HepG2 (cell line): ENCODE measurements at regions not wholly inside any gene's neighbourhood (a gene's known extent, or its start where the extent isn't known, plus 50 kb on each side); places are given as distances from the start of the nearest gene placed in this dataset.

Experiments used
- ATAC-seq: fragments of 200-7000 bp; cut with Tn5 transposase; 3 replicates; pipeline ENCODE4 v1.9.1; 2020; ENCODE audit warnings: mild to moderate bottlenecking, moderate library complexity
- BruUV-seq: library from RNA; stranded (reverse); fragments of 400-500 nt; replicated peaks from 2 replicates; lab custom pipeline; 2021; lab: Mats Ljungman, UMichigan
- CTCF ChIA-PET: fragments of 300-600 bp; formaldehyde crosslinking; extraction: SDS; loops from one replicate; lab custom pipeline; 2021; ENCODE audit warnings: low total read pairs, inconsistent platforms, low intra/inter-chr PET ratio; lab: Yijun Ruan, JAX
- POLR2A ChIA-PET: fragments of 350-600 bp; sonication (Branson Sonifier 250); formaldehyde crosslinking; loops from one replicate; lab custom pipeline; 2020; ENCODE audit warnings: antibody characterized with exemption, inconsistent platforms; lab: Yijun Ruan, JAX
- DNase-seq: peaks from one replicate; pipeline ENCODE4 v3.0.0-alpha.2; 2015; ENCODE audit warnings: low spot score
- FAIRE-seq: peaks from 3 replicates; lab custom pipeline; 2011; peaks lifted over from hg19 to GRCh38; lab: Jason Lieb, UNC
- H2AFZ ChIP-seq: one replicate; pipeline ENCODE4 v1.6.1; 2011; ENCODE audit warnings: low read length, inconsistent platforms
- H3K27ac ChIP-seq: fragments of 300-600 bp; 3 replicates; pipeline ENCODE4 v1.8.0; 2011; ENCODE audit warnings: mixed run types, mild to moderate bottlenecking, mixed read lengths, low read length, inconsistent platforms; ENCODE audit not compliant: insufficient read depth; ENCODE audit errors: extremely low read length
- H3K27me3 ChIP-seq, 2 experiments: fragments of 200-600 bp in 1 of 2; 2 replicates in 1 of 2; 3 replicates in 1 of 2; pipeline versions ENCODE4 v1.6.0 to v1.8.0; 2011; ENCODE audit warnings: low read length in 2 of 2, mild to moderate bottlenecking in 2 of 2, moderate library complexity in 2 of 2, inconsistent platforms in 1 of 2; ENCODE audit not compliant: insufficient read depth in 2 of 2, control insufficient read depth in 1 of 2
- H3K36me3 ChIP-seq, 2 experiments: fragments of 200-600 bp in 1 of 2; replicated peaks in 1 of 2; 2 replicates in 1 of 2; 3 replicates in 1 of 2; pipeline versions ENCODE4 v1.5.1 to v1.8.0; 2011; ENCODE audit warnings: low read length in 2 of 2, inconsistent platforms in 1 of 2; ENCODE audit not compliant: insufficient read depth in 2 of 2, control insufficient read depth in 1 of 2
- H3K4me1 ChIP-seq: 2 replicates; pipeline ENCODE4 v1.5.1; 2012; ENCODE audit warnings: low read length, inconsistent platforms; ENCODE audit not compliant: insufficient read depth
- H3K4me2 ChIP-seq: 2 replicates; pipeline ENCODE4 v1.6.0; 2011; ENCODE audit warnings: low read depth, low read length, inconsistent platforms
- H3K4me3 ChIP-seq, 3 experiments: fragments of 200-600 bp in 1 of 3; sonication (generic), shearing (Covaris generic) in 1 of 3; replicated peaks in 1 of 3; 2 replicates each; pipeline ENCODE4 v1.5.1; 2011 to 2016; ENCODE audit warnings: low read length in 3 of 3, inconsistent platforms in 2 of 3, low read depth in 2 of 3, mild to moderate bottlenecking in 2 of 3, control low read depth in 1 of 3, mixed read lengths in 1 of 3; ENCODE audit not compliant: insufficient read depth in 1 of 3
- H3K79me2 ChIP-seq: one replicate; pipeline ENCODE4 v1.6.1; 2011; ENCODE audit warnings: low read length, inconsistent platforms; ENCODE audit not compliant: insufficient read depth
- H3K9ac ChIP-seq: 2 replicates; pipeline ENCODE4 v1.6.0; 2011; ENCODE audit warnings: mild to moderate bottlenecking, low read depth, low read length, inconsistent platforms; ENCODE audit not compliant: insufficient read depth
- H3K9me3 ChIP-seq: 2 replicates; pipeline ENCODE4 v1.5.1; 2012; ENCODE audit warnings: mild to moderate bottlenecking, low read length
- H4K20me1 ChIP-seq: 2 replicates; pipeline ENCODE4 v1.6.0; 2011; ENCODE audit warnings: inconsistent platforms, mild to moderate bottlenecking, low read length, moderate library complexity; ENCODE audit not compliant: insufficient read depth
- AHR ChIP-seq: IDR thresholded peaks from 2 replicates; pipeline ENCODE4 v1.6.1; 2018; ENCODE audit warnings: missing genetic modification reagents, missing compliant biosample characterization
- CENPT ChIP-seq: sonication (generic); formaldehyde crosslinking; IDR thresholded peaks from 2 replicates; pipeline ENCODE4 v1.8.0; 2022; ENCODE audit warnings: low read depth, mild to moderate bottlenecking, moderate library complexity, missing genetic modification reagents
- ETS1 ChIP-seq: sonication (generic); formaldehyde crosslinking; IDR thresholded peaks from 2 replicates; pipeline ENCODE4 v1.4.0; 2020; ENCODE audit warnings: missing genetic modification reagents
- IRF1 ChIP-seq: sonication (generic); formaldehyde crosslinking; IDR thresholded peaks from 2 replicates; pipeline ENCODE4 v1.4.0; 2020; ENCODE audit warnings: low read depth, mild to moderate bottlenecking, missing genetic modification reagents
- MAFF ChIP-seq: IDR thresholded peaks from 2 replicates; pipeline ENCODE4 v1.6.1; 2011; ENCODE audit warnings: low read depth, low read length, improper control_type of control experiment
- NR1H2 ChIP-seq: sonication (generic); formaldehyde crosslinking; IDR thresholded peaks from 2 replicates; pipeline ENCODE4 v1.8.1; 2022; ENCODE audit warnings: low read depth, missing genetic modification reagents, borderline replicate concordance
- RFX1 ChIP-seq: fragments of 450-650 bp; IDR thresholded peaks from 2 replicates; pipeline ENCODE4 v1.6.1; 2017
- RXRA ChIP-seq: sonication (generic); formaldehyde crosslinking; IDR thresholded peaks from 2 replicates; pipeline ENCODE4 v1.5.1; 2020; ENCODE audit warnings: missing genetic modification reagents
- ZNF124 ChIP-seq: sonication (generic); formaldehyde crosslinking; IDR thresholded peaks from 2 replicates; pipeline ENCODE4 v1.4.0; 2020; ENCODE audit warnings: missing genetic modification reagents
- ZNF792 ChIP-seq: IDR thresholded peaks from 2 replicates; pipeline ENCODE4 v1.6.1; 2016
- ZNF800 ChIP-seq: sonication (generic); formaldehyde crosslinking; IDR thresholded peaks from 2 replicates; pipeline ENCODE4 v1.4.0; 2020; ENCODE audit warnings: missing genetic modification reagents
- WGBS: methylation state at CpG from one replicate; pipeline ENCODE4 v1.1.6; 2017; ENCODE audit warnings: low lambda C conversion rate; 5-methylcytosine and 5-hydroxymethylcytosine counted together
- in situ Hi-C: cut with HindIII; loops from 2 replicates; pipeline ENCODE4 v1.10.0; 2017; ENCODE audit warnings: low pct_unique_long_range_greater_than_20kb; ENCODE audit not compliant: extremely low pct_ligation_motif_present
- intact Hi-C: fragments of 100-400 bp; cut with micrococcal nuclease; formaldehyde crosslinking; loops from one replicate; pipeline ENCODE4 v1.10.0; 2022; ENCODE audit not compliant: unreplicated experiment

DNA sequence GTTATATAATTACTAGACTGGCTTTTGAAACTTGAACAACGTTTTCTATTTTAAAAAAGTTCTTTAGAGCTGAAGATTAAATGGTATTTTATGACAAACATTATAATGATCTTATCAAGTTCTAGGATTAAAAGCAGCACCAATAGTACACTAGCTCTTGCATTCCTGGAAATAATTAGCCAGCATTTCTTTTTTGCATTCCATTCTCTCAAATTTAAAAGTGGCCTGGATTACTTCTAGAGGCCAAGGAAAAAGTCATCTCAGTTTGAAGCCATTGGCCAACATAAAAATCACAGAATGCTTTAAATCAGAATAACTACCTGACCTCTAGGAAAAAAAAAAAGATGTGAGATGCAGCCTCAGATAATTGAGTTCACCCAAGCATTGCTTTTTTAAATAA, 1326.4 kb upstream of the SORCS1 start:
- H3K4me3 ChIP-seq = no peak overlapping the region
- in situ Hi-C loops = no loop called here
- no peaks in the 10 kb centered on the region for H3K79me2 ChIP-seq
- no peaks in the 10 kb centered on the region for H3K27me3 ChIP-seq
- DNase-seq = no peak
- no peak overlapping the region for H3K9ac ChIP-seq
- WGBS = 0% methylated on average over 1 of the region's 1 CpG
- no peak overlapping the region for H3K4me2 ChIP-seq
- FAIRE-seq = no peak
- CTCF ChIA-PET = no interaction called here
- TF ChIP-seq ZNF124 (CRISPR knock-in tag) (no peak), AHR (no peak), ZNF792 (CRISPR knock-in tag) (no peak), ZNF800 (CRISPR knock-in tag) (no peak), RFX1 (no peak), RXRA (CRISPR knock-in tag) (no peak), MAFF (no peak), CENPT (no peak), IRF1 (CRISPR knock-in tag) (no peak), NR1H2 (CRISPR knock-in tag) (no peak), ETS1 (CRISPR knock-in tag) (no peak)
- H3K9me3 ChIP-seq = peaks cover 70% of the 10 kb centered on the region
- intact Hi-C loops = no loop called here
- POLR2A ChIA-PET = no interaction called here
- H3K4me1 ChIP-seq = no peaks in the 10 kb centered on the region
- H2AFZ ChIP-seq = no peak overlapping the region
- H3K27ac ChIP-seq = no peak overlapping the region
- no TSS peak for BruUV-seq
- H3K36me3 ChIP-seq = no peaks in the 10 kb centered on the region
- H4K20me1 ChIP-seq = no peaks in the 10 kb centered on the region
- no peak for ATAC-seq
